Stimulated activated CD8-positive, alpha-beta memory T cell treated with anti-CD3 and anti-CD28 coated beads, Interleukin-4, amount 100 ng/mL, for 1 hour (primary cell): ENCODE measurements at regions not wholly inside any gene's neighbourhood (a gene's known extent, or its start where the extent isn't known, plus 50 kb on each side); places are given as distances from the start of the nearest gene placed in this dataset.

ENCODE experiments used
- DNase-seq, 2 donors: peaks; one replicate each; pipeline ENCODE4 v3.0.0-alpha.2; 2020; ENCODE audit warnings: low read depth in 2 of 2, low spot score in 1 of 2

DNA sequence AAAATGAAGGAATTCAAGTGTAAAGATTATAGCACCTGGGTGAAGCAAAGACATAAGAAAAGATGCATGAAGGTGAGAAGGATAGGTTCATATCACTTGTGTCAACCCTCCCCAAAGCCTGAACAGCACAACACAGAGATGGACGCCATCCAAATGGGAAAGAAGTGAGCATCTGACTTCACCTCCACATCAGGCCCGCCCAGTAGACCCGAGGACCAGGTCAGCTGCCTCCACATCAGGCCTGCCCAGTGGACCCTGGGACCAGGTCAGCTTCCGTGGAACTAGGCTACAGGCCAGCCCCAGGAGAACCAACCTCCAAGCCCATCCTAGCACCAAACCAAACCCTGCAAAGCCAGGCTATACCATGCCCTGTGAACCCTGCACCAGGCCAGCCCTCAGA lies 862.9 kb downstream of the UQCRFS1 start:
- no peak for DNase-seq

DNA sequence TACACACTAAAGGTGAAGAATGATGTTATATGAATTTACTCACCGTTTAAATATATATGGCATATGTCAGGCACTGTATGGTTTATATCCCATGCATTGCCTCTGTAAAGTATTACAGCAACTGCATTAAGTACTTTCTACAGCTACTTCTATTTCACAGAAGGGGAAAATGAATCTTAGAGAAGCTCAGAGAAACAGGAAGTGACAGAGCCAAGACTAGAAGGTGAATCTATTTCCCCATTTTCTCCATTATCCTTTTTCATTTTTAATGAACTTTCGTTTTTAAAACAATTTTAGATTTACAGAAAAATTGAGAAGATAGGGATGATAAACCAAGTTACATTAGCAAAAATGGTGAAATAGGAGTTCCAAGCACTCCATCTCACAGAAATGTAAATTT lies 863.3 kb downstream of the UQCRFS1 start:
- DNase-seq: no peak

DNA sequence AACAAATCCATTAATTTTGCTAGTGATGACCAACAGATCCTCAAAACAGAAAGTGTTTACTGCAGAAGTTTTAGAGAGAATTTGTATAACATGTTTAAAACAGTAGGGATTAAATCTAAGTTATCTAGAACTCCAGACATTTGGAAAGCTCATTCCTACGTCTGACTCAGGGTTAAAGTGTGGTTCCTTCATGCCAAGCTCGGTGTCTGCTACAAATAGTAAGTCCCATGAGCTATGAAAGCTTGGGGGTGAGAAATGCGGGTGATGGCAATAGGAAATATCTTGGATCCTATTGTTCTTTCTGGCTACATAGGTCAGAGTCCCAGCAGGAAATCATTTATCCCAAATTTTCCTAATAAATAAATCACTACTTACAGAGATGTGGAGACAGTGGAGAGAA lies 867.1 kb downstream of the UQCRFS1 start:
- no peak for DNase-seq

DNA sequence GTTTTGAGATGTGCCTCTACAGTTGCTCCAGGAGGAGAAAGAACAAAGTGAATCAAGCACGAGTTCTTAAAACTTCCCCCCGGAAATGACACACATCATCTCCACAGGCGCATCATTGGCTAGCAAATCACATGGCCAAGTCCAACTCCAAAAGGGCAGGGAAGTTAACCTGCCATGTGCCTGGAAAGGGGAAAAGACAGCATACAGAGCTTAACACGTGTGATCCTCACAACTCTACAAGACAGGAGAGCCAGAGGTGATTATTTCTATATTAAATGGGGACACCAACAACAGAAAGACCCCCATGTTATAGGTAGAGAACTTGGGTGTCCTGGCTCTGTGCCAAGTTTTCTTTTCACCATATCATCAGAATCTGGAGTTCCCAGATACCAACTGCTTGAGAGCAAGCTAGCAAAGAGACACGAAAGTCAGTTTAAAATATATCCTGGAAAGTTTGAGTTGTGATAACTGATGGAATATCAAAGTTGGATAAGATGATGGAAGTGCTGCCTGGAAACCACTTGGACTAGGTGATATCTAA lies 871.1 kb downstream of the UQCRFS1 start:
- no peak for DNase-seq

DNA sequence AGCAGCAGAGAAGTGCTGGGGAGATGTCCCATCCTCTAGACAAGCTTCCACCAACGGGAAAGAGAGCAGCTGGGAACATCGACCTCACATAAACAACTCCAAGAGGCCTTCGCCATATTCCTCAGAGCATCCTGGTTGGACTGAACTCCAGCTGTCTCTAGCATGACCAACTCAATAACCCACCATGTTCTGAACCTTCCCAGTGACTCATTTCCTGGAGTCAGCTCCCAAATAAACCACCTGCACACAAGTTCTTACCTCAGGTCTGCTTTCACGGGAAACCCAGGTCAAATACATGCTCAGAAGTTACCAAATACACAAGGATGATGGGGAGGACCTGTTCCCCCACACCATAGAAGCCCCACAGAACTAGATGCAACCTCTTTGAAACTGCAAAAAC lies 878.5 kb downstream of the UQCRFS1 start:
- DNase-seq: no peak

DNA sequence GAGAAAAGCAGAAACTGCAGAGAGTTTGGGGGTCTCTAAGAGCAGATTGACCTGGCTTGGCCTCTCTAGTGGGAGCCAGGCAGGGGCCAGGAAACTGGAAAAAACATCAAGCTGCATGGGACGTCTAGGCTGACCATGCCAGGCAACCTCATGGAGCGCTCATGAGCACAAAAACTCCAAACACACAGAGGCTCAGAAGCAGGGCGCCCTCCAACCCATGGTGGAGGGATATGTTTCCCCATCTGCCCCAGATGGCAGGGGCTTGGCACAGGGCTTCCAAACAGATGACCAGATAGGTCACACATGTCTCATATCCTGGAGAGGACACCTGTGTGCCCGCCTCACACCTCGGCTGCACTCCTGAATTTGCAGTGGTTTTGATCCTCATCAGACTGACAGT lies 879.0 kb downstream of the UQCRFS1 start:
- no peak for DNase-seq

DNA sequence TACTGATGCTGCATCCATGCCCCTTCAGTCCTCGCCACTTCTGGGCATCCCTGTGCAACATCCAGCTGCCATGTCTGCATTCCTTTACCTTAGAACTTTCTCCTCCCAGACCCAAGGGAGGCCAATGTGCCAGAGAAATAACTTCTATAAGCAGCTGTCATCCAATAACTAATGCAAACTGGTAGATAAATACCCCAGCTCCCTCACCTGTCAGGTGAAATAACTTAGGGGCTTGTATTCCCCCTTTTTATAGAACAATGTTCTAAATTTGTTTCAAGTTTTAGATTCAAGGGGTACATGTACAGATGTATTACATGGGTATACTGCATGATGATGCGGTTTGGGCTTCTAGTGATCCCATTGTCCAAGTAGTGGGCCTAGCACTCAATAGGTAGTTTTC lies 880.1 kb downstream of the UQCRFS1 start:
- DNase-seq: no peak

DNA sequence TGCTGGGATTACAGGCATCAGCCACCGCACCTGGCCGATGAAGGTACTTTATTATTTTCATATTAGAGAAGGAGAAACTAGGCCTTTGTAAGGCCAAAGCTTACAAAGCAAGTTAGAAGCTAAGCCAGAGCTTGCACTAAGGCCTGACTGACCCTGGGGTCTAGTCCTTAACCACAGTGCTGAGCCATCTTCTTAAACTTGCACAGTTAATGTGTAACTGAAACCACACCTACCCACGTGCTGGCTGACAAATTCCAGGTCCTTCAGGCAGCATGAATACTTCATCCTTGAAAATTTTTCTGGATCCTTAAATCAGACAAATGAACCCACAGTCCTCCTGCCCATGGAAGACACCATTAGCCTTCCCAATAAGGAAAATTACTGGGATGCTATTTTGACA lies 880.6 kb downstream of the UQCRFS1 start:
- DNase-seq: no peak

DNA sequence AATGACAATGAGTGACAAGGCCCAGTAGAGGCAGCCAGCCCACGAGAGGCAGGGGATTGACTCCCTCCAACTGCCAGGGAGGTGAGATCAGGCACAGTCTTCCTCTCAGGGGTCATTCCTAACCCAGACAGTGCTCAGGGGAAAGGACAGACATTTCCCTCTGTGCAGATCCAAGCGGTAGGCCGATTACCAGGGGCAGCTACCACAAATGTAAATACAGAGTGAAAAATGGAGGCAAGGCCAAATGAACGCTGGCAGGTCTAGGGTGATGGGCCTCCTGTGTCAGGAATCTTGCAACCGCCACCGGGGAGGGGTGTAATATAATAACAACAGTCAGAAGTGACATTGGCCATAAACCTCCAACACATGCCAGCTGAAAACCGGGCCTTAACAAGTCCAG lies 881.4 kb downstream of the UQCRFS1 start:
- DNase-seq: no peak

DNA sequence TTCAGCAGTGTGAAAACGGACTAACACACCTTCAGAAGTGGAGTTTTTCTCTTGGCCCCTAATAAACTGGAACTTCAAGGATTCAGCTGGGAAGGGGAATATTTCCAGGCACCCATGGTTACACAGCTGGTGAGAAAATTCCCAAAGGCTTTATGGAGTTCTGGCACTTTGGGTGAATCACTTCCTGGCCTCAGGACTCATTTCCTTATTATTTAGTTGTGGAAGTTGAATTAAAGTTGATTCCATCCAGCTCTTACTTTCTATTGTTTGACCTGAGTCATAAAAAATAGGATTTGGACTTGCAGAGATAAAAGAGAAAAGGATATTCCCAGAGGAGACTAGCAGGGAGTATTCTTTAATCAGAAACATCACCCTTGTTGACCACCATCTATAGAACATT lies 882.1 kb downstream of the UQCRFS1 start:
- no peak for DNase-seq

DNA sequence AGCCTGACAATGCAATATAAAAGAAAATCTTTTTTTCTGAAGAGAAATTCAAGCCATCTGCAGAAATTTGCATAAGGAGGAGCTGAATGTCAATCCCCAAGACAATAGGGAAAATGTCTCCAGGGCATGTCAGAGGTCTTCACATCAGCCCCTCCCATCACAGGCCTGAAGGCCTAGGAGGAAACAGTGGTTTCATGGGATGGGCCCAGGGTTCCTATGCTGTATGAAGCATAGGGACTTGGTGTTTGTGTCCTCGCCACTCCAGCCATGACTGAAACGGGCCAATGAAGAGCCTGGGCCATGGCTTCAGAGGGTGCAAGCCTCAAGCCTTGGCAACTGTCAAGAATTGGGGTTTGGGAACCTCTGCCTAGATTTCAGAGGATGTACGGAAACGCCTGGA lies 883.5 kb downstream of the UQCRFS1 start:
- no peak for DNase-seq

DNA sequence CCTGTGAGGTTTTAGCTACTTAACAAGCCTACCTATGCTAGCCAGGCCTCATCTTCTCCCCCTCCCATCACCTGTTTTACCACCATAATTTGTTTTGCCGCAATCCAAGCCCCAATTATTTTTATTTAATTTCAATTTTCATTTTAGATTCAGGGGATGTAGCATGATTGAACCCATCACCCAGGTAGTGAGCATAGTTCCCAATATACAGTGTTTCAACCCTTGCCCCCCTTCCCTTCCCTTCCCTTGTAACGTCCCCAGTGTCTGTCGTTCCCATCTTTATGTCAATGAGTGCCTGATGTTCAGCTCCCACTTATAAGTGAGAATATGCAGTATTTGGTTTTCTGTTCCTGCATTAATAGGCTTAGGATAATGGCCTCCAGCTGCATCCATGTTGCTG lies 885.0 kb downstream of the UQCRFS1 start:
- DNase-seq: no peak

DNA sequence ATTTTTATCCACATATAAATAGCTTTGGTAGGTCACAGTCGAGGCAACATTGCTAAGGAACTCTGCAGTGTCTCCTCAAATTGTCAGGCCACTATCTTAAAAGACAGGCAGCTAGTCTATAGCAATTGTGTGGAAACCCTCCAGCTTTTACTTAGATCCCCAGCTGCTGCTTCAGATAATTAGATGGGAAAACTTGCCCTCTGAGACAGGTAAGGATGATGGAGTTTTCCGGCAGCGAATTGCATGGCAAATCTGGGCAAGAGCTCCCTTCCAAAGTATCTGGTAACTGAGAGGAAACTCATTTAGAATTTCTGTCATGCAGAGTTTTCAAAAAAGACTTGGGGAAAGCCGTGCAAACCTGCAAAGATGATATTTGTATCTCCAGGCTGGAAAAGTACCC lies 886.2 kb downstream of the UQCRFS1 start:
- no peak for DNase-seq

DNA sequence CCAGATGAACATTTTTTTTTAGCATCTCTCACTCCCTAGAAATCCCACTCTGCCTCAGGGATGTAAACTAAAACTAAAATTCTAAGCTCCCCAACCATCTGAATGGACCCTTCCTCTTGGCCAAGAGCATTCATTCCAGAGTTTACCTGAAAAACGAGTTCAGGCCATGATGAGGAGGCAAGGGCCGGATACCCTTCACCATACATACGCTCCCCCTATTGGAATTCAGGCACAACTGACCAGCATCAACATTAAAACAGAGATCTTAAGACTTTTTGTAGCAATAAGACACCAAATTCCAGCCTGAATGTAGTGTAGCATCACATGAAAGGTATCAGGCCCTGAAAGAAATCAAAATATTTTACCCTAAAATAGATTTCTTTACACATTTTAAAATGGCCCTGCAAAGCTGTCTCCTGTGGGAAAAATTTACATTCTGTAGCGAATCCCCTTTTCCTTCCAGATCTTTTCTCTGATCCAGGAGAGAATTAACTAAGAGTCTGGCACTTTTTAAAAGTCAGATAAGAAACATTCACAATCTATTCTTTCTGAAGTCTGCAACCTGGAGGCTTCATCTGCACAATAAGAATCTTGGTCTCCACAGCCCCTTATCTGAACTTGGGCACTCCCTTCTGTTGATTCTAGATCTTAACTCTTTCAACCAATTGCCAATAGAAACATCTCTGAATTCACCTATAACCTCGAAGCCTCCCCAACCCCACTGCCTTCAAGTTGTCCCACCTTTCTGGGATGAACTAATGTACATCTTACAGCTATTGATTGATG lies 888.5 kb downstream of the UQCRFS1 start:
- no peak for DNase-seq

DNA sequence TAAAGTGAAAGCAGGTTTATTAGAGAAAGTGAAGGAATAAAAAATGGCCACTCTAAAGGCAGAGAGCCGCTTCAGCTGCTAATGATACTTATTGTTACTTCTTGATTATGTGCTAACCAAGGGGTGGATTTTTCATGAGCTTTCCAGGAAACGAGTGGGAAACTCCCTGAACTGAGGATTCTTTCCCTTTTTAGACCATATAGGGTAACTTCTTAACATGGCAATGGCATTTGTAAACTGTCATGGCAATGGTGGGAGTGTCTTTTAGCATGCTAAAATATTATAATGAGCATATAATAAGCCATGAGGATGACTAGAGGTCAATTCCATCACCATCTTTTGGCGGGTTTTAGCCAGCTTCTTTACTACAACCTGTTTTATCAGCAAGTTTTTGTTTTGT lies 890.0 kb downstream of the UQCRFS1 start:
- no peak for DNase-seq

DNA sequence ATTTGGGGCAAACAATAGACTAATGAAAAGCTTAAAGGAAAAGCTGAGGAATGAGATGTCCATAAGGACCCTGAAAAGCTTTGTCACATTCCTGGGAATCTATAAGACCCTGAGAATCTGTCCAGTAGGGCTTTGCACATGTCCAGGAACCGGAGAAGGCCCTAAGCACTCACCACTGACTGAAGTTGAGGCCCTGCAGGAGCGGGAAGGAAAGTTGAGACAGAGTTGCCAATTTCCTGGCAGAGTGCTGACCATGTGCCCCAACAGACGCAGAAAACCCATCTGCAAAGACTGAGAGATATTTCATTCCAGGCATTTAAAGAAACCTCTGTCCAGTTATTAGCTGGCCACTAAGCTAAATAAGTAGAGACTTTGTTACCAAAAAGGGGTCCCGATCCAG lies 890.5 kb downstream of the UQCRFS1 start:
- DNase-seq: no peak

DNA sequence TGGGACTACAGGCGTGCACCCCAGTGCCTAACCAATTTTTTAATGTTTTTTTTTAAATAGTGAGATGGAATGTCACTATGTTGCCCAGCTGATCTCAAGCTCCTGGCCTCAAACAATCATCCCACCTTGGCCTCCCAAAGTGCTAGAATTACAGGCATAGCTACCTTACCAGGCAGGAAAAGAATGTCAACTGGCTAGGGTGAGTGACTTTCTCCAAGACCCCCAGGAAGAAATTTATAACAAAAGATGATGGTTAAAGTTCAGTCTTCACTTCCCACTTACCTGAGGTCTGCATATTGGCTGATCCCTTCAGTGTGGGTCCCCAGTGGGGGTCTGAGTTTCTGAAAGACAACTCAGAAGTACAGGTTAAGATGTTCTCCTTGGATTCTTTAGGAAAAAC lies 893.0 kb downstream of the UQCRFS1 start:
- DNase-seq: no peak

DNA sequence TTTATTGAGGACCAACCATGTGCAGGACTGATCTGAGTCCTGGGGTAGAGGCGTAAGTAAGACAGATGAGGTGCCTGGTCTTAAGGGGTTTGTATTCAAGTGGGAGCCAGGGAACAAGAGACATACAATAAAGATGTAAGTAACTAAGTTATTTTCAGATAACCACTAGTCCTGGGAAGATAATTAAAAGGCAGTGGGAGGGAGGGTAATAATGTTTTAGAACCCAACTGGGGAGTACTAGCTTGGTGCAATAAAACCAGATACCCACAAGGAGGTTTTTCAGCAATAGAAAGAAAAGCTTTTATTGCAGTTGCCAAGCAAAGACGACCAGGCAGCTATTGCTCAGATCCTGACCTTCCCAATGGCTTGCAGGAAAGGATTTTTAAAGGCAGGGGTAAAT lies 893.7 kb downstream of the UQCRFS1 start:
- no peak for DNase-seq

DNA sequence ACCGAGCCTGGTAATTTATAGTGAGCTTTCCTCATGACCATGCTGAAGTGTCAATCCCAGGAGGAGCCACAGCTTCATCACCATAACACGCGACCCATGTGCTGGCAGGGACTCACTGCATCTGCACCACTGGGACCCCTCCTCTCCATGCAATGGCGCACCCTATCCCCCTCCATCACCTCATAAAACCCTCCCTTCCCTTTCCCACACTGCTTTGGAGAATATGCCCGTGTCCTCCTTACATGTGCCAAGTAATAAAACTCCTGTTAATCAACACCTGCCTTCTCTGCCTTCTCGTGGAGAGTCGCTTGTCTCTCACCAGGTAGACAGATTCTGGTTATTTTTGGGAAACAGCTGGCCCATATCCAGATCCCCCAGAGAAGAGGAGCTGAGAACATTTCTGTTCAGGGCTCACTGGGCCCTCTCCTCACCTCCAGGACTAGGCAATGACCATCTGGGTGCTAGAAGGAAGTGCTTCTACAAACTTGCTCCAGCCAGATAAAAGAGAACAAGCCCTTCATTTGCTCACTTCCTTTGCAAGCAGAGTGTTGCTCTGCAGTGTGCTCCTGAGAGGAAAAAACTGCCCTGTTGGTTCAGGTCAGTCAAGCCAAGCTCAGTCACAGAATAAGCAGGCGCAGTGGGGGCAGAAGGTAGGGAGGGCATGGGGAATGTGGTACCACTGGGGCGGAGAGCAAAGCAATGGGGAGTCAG lies 894.3 kb downstream of the UQCRFS1 start:
- DNase-seq: no peak

DNA sequence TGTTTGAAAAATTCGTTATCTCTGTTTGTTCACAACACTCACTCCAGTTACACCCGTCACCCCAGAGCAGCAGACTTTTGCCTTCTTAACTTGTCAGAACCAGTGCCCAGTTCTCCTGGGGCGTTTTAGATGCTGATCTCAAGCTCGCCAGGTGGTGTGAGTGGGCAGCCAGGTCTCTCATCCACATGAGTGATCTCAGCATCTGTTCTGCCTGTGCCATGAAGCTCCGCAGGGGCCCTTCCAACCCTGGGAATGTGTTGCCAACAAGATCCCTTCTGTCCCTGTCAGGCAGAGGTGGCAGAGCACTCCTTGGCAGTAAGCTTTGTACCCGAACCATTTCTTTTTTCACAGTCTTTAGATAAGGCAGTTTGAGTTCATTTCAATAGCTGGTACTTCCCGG lies 896.5 kb downstream of the UQCRFS1 start:
- DNase-seq: no peak

DNA sequence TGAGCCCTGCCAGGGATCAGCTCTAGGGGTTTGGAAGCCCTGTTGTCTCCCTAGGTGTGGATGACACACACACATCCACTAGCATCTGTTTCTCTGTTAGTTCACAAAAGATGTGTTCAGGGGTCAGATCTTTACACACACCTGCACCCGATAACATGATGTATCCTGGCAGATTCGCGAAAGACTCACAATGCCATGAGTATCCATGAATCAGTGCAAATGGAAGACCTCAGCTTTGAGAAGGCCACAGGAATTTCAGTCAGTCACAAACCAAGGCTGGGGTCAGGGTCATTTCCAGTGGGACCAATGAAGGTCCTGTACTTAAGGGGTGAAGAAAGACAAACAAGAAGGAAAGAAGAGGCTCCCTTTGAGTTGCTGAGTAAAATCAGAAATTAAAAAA lies 898.2 kb downstream of the UQCRFS1 start:
- DNase-seq: no peak

DNA sequence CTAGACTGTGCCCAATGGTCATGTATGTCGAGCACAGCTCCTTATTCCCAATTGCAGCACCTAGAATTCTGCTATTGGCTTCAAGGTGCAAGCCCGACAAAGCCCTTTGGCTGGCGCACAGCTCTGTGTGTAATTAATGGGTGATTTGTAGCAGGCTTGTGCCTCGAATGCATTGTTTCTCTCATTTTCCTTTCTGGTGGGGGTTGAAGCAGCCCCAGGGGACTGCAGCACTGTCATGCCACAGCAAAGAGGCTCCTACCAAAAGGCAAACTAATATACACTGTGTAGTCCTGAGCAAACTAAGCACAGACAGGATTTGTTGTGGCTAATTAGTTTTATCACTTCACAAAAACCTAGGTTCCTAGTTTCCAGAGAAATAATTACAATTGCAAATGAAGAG lies 898.7 kb downstream of the UQCRFS1 start:
- DNase-seq: no peak

DNA sequence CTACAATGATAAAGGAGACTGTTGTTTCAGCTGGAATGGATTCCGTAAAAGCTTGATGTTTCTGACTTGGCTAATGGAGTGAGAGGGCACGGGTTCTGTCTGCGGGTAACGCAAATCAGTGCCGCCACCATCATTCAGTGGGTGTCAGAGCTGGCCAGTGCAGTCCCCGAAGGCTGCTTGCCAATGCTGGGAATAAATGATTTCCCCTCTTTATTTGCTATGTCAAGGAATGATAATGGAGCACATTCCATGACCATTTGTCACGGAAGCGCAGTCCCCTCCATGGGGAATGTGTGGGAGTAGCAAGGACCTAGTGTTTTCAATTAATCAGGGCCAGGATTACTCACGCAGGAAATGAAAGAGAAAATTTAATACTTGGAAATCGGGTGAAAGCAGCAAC lies 899.3 kb downstream of the UQCRFS1 start:
- DNase-seq: no peak
